ENCODE measurements at regions not wholly inside any gene's neighbourhood (a gene's known extent, or its start where the extent isn't known, plus 50 kb on each side); places are given as distances from the start of the nearest gene placed in this dataset.
"Not testable (repeated sequence)": the region's sequence is repeated elsewhere in the genome, so short reads cannot be mapped to it uniquely, and the experiment has no call there.

- H3K27me3 ChIP-seq (ENCODE audit: control insufficient read depth in 3 of 3, insufficient read depth in 3 of 3, low read length in 3 of 3) = no peaks in the 10 kb centered on the region
- H3K4me1 ChIP-seq (ENCODE audit: control insufficient read depth in 3 of 3, insufficient read depth in 2 of 3, low read depth in 1 of 3, low read length in 2 of 3) = no peaks in the 10 kb centered on the region
- H3K36me3 ChIP-seq (ENCODE audit: control insufficient read depth in 3 of 3, insufficient read depth in 2 of 3, low read depth in 1 of 3, low read length in 3 of 3) = no peaks in the 10 kb centered on the region
- WGBS, 3 donors = 23 to 54% (median 43%) methylated on average over 4 of the region's 4 CpGs
- H3K9me3 ChIP-seq (ENCODE audit: control insufficient read depth in 2 of 2, insufficient read depth in 1 of 2, low read depth in 1 of 2, low read length in 1 of 2) = no peaks in the 10 kb centered on the region
- peak in 1 of 2 donors; percentile 14 for DNase-seq
- FAIRE-seq = no peak
- no peak overlapping the region for H3K4me3 ChIP-seq (ENCODE audit: low read depth in 1 of 3, low read length in 3 of 3)
- no peak overlapping the region for H3K27ac ChIP-seq (ENCODE audit: low read depth in 1 of 3, low read length in 2 of 3)
Measured at GRCh38 chr2:14781142-14781541, 148.6 kb downstream of the LRATD1 start.

GRCh38 chr2:14788814-14789213 lies 156.3 kb downstream of the LRATD1 start:
- H3K4me3 ChIP-seq (ENCODE audit: low read depth in 1 of 3, low read length in 3 of 3); H3K4me1 ChIP-seq (ENCODE audit: control insufficient read depth in 3 of 3, insufficient read depth in 2 of 3, low read depth in 1 of 3, low read length in 2 of 3); H3K27ac ChIP-seq (ENCODE audit: low read depth in 1 of 3, low read length in 2 of 3); DNase-seq; H3K36me3 ChIP-seq (ENCODE audit: control insufficient read depth in 3 of 3, insufficient read depth in 2 of 3, low read depth in 1 of 3, low read length in 3 of 3); FAIRE-seq; H3K27me3 ChIP-seq (ENCODE audit: control insufficient read depth in 3 of 3, insufficient read depth in 3 of 3, low read length in 3 of 3); H3K9me3 ChIP-seq (ENCODE audit: control insufficient read depth in 2 of 2, insufficient read depth in 1 of 2, low read depth in 1 of 2, low read length in 1 of 2): not testable (repeated sequence)
- 84 to 93% (median 91%) methylated on average over 6 to 9 of the region's 9 CpGs for WGBS, 3 donors

- 78 to 90% (median 90%) methylated on average over 1 of the region's 1 CpG for WGBS, 3 donors
Measured at GRCh38 chr2:14790041-14790640, 157.6 kb downstream of the LRATD1 start.

GRCh38 chr2:14803994-14804393 lies 171.5 kb downstream of the LRATD1 start:
- H3K27ac ChIP-seq (ENCODE audit: low read depth in 1 of 3, low read length in 2 of 3) = no peak overlapping the region
- FAIRE-seq (no peak), DNase-seq (no peak)
- H3K4me1 ChIP-seq (ENCODE audit: control insufficient read depth in 3 of 3, insufficient read depth in 2 of 3, low read depth in 1 of 3, low read length in 2 of 3) = no peaks in the 10 kb centered on the region
- no peaks in the 10 kb centered on the region for H3K9me3 ChIP-seq (ENCODE audit: control insufficient read depth in 2 of 2, insufficient read depth in 1 of 2, low read depth in 1 of 2, low read length in 1 of 2)
- H3K27me3 ChIP-seq (ENCODE audit: control insufficient read depth in 3 of 3, insufficient read depth in 3 of 3, low read length in 3 of 3) = no peaks in the 10 kb centered on the region
- H3K36me3 ChIP-seq (ENCODE audit: control insufficient read depth in 3 of 3, insufficient read depth in 2 of 3, low read depth in 1 of 3, low read length in 3 of 3) = no peaks in the 10 kb centered on the region
- no peak overlapping the region for H3K4me3 ChIP-seq (ENCODE audit: low read depth in 1 of 3, low read length in 3 of 3)

More at GRCh38 chr2:14790041-14790640, 157.6 kb downstream of the LRATD1 start:
- Histone ChIP-seq H3K4me3 (ENCODE audit: low read depth in 1 of 3, low read length in 3 of 3) (no peak overlapping the region), H3K36me3 (ENCODE audit: control insufficient read depth in 3 of 3, insufficient read depth in 2 of 3, low read depth in 1 of 3, low read length in 3 of 3) (no peaks in the 10 kb centered on the region), H3K27me3 (ENCODE audit: control insufficient read depth in 3 of 3, insufficient read depth in 3 of 3, low read length in 3 of 3) (no peaks in the 10 kb centered on the region), H3K9me3 (ENCODE audit: control insufficient read depth in 2 of 2, insufficient read depth in 1 of 2, low read depth in 1 of 2, low read length in 1 of 2) (peaks cover 0 to 2% of the 10 kb centered on the region in 2 donors), H3K4me1 (ENCODE audit: control insufficient read depth in 3 of 3, insufficient read depth in 2 of 3, low read depth in 1 of 3, low read length in 2 of 3) (no peaks in the 10 kb centered on the region), H3K27ac (ENCODE audit: low read depth in 1 of 3, low read length in 2 of 3) (no peak overlapping the region)
- FAIRE-seq = no peak
- DNase-seq = no peak

- no peaks in the 10 kb centered on the region for H3K36me3 ChIP-seq (ENCODE audit: control insufficient read depth in 3 of 3, insufficient read depth in 2 of 3, low read depth in 1 of 3, low read length in 3 of 3)
- DNase-seq (no peak), FAIRE-seq (no peak)
- H3K27me3 ChIP-seq (ENCODE audit: control insufficient read depth in 3 of 3, insufficient read depth in 3 of 3, low read length in 3 of 3) = no peaks in the 10 kb centered on the region
- no peaks in the 10 kb centered on the region for H3K9me3 ChIP-seq (ENCODE audit: control insufficient read depth in 2 of 2, insufficient read depth in 1 of 2, low read depth in 1 of 2, low read length in 1 of 2)
- WGBS, 3 donors = 64 to 69% (median 65%) methylated on average over 3 of the region's 3 CpGs
- H3K4me1 ChIP-seq (ENCODE audit: control insufficient read depth in 3 of 3, insufficient read depth in 2 of 3, low read depth in 1 of 3, low read length in 2 of 3) = no peaks in the 10 kb centered on the region
- H3K4me3 ChIP-seq (ENCODE audit: low read depth in 1 of 3, low read length in 3 of 3) = no peak overlapping the region
- H3K27ac ChIP-seq (ENCODE audit: low read depth in 1 of 3, low read length in 2 of 3) = no peak overlapping the region
Measured at GRCh38 chr2:14804902-14805301, 172.4 kb downstream of the LRATD1 start.

- Histone ChIP-seq H3K27ac (ENCODE audit: low read depth in 1 of 3, low read length in 2 of 3) (no peak overlapping the region), H3K4me1 (ENCODE audit: control insufficient read depth in 3 of 3, insufficient read depth in 2 of 3, low read depth in 1 of 3, low read length in 2 of 3) (no peaks in the 10 kb centered on the region), H3K36me3 (ENCODE audit: control insufficient read depth in 3 of 3, insufficient read depth in 2 of 3, low read depth in 1 of 3, low read length in 3 of 3) (no peaks in the 10 kb centered on the region), H3K4me3 (ENCODE audit: low read depth in 1 of 3, low read length in 3 of 3) (no peak overlapping the region), H3K27me3 (ENCODE audit: control insufficient read depth in 3 of 3, insufficient read depth in 3 of 3, low read length in 3 of 3) (no peaks in the 10 kb centered on the region), H3K9me3 (ENCODE audit: control insufficient read depth in 2 of 2, insufficient read depth in 1 of 2, low read depth in 1 of 2, low read length in 1 of 2) (peaks cover 0 to 10% of the 10 kb centered on the region in 2 donors)
- FAIRE-seq = no peak
- no peak for DNase-seq
- WGBS, 3 donors = 68 to 80% (median 78%) methylated on average over 4 of the region's 4 CpGs
Measured at GRCh38 chr2:14806613-14807012, 174.1 kb downstream of the LRATD1 start.

- H3K4me3 ChIP-seq (ENCODE audit: low read depth in 1 of 3, low read length in 3 of 3) = no peak overlapping the region
- no peaks in the 10 kb centered on the region for H3K4me1 ChIP-seq (ENCODE audit: control insufficient read depth in 3 of 3, insufficient read depth in 2 of 3, low read depth in 1 of 3, low read length in 2 of 3)
- WGBS, 3 donors = 73 to 94% (median 75%) methylated on average over 1 of the region's 1 CpG
- FAIRE-seq (no peak), DNase-seq (no peak)
- no peaks in the 10 kb centered on the region for H3K36me3 ChIP-seq (ENCODE audit: control insufficient read depth in 3 of 3, insufficient read depth in 2 of 3, low read depth in 1 of 3, low read length in 3 of 3)
- H3K27me3 ChIP-seq (ENCODE audit: control insufficient read depth in 3 of 3, insufficient read depth in 3 of 3, low read length in 3 of 3) = no peaks in the 10 kb centered on the region
- H3K27ac ChIP-seq (ENCODE audit: low read depth in 1 of 3, low read length in 2 of 3) = no peak overlapping the region
- peaks cover 0 to 16% of the 10 kb centered on the region in 2 donors for H3K9me3 ChIP-seq (ENCODE audit: control insufficient read depth in 2 of 2, insufficient read depth in 1 of 2, low read depth in 1 of 2, low read length in 1 of 2)
Measured at GRCh38 chr2:14815201-14815600, 182.7 kb downstream of the LRATD1 start.

GRCh38 chr2:14816069-14817060 lies 183.8 kb downstream of the LRATD1 start:
- FAIRE-seq (no peak), DNase-seq (peak in 1 of 2 donors; percentile 68)
- WGBS, 3 donors = 9 to 48% (median 22%) methylated on average over 9 of the region's 9 CpGs
- Histone ChIP-seq H3K27ac (ENCODE audit: low read depth in 1 of 3, low read length in 2 of 3) (no peak overlapping the region), H3K4me3 (ENCODE audit: low read depth in 1 of 3, low read length in 3 of 3) (no peak overlapping the region), H3K36me3 (ENCODE audit: control insufficient read depth in 3 of 3, insufficient read depth in 2 of 3, low read depth in 1 of 3, low read length in 3 of 3) (no peaks in the 10 kb centered on the region), H3K27me3 (ENCODE audit: control insufficient read depth in 3 of 3, insufficient read depth in 3 of 3, low read length in 3 of 3) (no peaks in the 10 kb centered on the region), H3K4me1 (ENCODE audit: control insufficient read depth in 3 of 3, insufficient read depth in 2 of 3, low read depth in 1 of 3, low read length in 2 of 3) (no peaks in the 10 kb centered on the region), H3K9me3 (ENCODE audit: control insufficient read depth in 2 of 2, insufficient read depth in 1 of 2, low read depth in 1 of 2, low read length in 1 of 2) (peaks cover 0 to 10% of the 10 kb centered on the region in 2 donors)

Data from small intestine (tissue), 7 donors.